ENCODE measurements at regions not wholly inside any gene's neighbourhood (a gene's known extent, or its start where the extent isn't known, plus 50 kb on each side); places are given as distances from the start of the nearest gene placed in this dataset.

DNA sequence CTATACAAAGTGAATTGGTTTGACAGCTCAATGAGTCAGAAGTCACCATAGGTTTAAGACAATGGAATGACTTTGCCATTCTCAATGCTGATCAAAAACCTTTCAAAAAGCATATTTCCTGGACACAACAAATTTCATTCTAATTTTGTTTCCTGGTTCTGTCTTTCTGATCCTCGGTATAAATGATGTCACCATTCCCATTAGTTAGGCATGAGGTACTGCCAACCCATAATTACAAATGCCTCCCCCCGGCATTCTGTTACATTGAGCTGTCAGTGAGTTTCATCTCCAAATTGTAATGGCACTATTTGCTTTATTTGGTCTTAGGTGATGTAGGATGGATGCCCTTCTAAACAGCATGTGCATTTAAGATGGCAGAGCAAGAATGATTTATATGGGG lies 81.7 kb upstream of the NFE2L3 start:
- TF ChIP-seq, protein P1, sequence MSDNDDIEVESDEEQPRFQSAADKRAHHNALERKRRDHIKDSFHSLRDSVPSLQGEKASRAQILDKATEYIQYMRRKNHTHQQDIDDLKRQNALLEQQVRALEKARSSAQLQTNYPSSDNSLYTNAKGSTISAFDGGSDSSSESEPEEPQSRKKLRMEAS (IDR thresholded peaks at IDR 0.05; ENCODE audit: insufficient read depth, insufficient read length), result no peak
- TF ChIP-seq, protein P2, sequence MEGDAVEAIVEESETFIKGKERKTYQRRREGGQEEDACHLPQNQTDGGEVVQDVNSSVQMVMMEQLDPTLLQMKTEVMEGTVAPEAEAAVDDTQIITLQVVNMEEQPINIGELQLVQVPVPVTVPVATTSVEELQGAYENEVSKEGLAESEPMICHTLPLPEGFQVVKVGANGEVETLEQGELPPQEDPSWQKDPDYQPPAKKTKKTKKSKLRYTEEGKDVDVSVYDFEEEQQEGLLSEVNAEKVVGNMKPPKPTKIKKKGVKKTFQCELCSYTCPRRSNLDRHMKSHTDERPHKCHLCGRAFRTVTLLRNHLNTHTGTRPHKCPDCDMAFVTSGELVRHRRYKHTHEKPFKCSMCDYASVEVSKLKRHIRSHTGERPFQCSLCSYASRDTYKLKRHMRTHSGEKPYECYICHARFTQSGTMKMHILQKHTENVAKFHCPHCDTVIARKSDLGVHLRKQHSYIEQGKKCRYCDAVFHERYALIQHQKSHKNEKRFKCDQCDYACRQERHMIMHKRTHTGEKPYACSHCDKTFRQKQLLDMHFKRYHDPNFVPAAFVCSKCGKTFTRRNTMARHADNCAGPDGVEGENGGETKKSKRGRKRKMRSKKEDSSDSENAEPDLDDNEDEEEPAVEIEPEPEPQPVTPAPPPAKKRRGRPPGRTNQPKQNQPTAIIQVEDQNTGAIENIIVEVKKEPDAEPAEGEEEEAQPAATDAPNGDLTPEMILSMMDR (IDR thresholded peaks at IDR 0.05; ENCODE audit: extremely low read depth in 1 of 2, insufficient read depth in 1 of 2, low read depth in 1 of 2, low read length in 2 of 2), result no peak
- TF ChIP-seq POLR2AphosphoS5 (IDR thresholded peaks at IDR 0.05; ENCODE audit: insufficient read depth, low read depth, low read length) (no peak), EZH2 (IDR thresholded peaks at IDR 0.05; ENCODE audit: borderline replicate concordance, low read depth, low read length, severe bottlenecking) (no peak), MYC (IDR thresholded peaks at IDR 0.05; ENCODE audit: low read depth, low read length) (no peak), POLR2A (IDR thresholded peaks at IDR 0.05; ENCODE audit: low read depth, low read length) (no peak), JUN (IDR thresholded peaks at IDR 0.05; ENCODE audit: borderline replicate concordance, insufficient read depth, insufficient read length, low read depth) (peak; percentile 8), FOS (IDR thresholded peaks at IDR 0.05; ENCODE audit: borderline replicate concordance, insufficient read depth, low read length) (no peak)
